Muscle layer of duodenum (tissue), 2 donors: ENCODE measurements at regions not wholly inside any gene's neighbourhood (a gene's known extent, or its start where the extent isn't known, plus 50 kb on each side); places are given as distances from the start of the nearest gene placed in this dataset.

Experiments used
- H3K27ac ChIP-seq: one replicate; pipeline ENCODE4 v1.7.0; 2013; ENCODE audit warnings: mild to moderate bottlenecking, low read length
- H3K27me3 ChIP-seq: one replicate; pipeline ENCODE4 v1.7.0; 2013; ENCODE audit warnings: low read depth, mild to moderate bottlenecking, control low read depth, low read length
- H3K36me3 ChIP-seq, 2 donors: one replicate each; pipeline ENCODE4 v1.7.0; 2013; ENCODE audit warnings: low read length in 2 of 2, control low read depth in 1 of 2, mild to moderate bottlenecking in 1 of 2; ENCODE audit not compliant: insufficient read depth in 2 of 2, control insufficient read depth in 1 of 2
- H3K4me1 ChIP-seq, 2 donors: one replicate each; pipeline ENCODE4 v1.7.0; 2013; ENCODE audit warnings: low read length in 2 of 2, mild to moderate bottlenecking in 2 of 2, control low read depth in 1 of 2, moderate library complexity in 1 of 2; ENCODE audit not compliant: insufficient read depth in 2 of 2, control insufficient read depth in 1 of 2
- H3K4me3 ChIP-seq, 2 donors: one replicate each; pipeline ENCODE4 v1.7.0; 2013; ENCODE audit warnings: low read length in 2 of 2, low read depth in 1 of 2, mild to moderate bottlenecking in 1 of 2
- H3K9me3 ChIP-seq, 2 donors: one replicate each; pipeline ENCODE4 v1.7.0; 2013; ENCODE audit warnings: low read length in 2 of 2, control low read depth in 1 of 2, mild to moderate bottlenecking in 1 of 2; ENCODE audit not compliant: control insufficient read depth in 1 of 2
- donor health status: healthy.

DNA sequence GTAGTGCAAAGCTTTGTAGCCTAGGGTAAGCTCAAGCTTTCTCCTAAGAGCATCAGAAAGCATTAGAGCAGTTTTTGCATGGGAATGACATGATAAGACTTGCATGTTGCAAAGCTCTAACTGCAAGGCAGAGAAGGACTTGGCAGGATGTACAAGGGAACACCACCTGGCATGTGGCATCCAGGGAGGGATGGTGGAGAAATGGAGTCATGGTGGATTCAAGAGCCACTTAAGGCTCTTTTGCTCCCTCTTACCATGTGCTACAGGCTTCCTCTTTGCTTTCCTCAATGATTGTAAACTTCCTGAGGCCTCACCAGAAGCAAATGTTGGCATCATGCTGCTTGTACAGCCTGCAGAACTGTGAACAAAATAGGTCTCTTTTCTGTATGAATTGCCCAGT is 266.0 kb downstream of the GLI2 start:
- no peaks in the 10 kb centered on the region for H3K9me3 ChIP-seq
- H3K36me3 ChIP-seq, result no peaks in the 10 kb centered on the region

DNA sequence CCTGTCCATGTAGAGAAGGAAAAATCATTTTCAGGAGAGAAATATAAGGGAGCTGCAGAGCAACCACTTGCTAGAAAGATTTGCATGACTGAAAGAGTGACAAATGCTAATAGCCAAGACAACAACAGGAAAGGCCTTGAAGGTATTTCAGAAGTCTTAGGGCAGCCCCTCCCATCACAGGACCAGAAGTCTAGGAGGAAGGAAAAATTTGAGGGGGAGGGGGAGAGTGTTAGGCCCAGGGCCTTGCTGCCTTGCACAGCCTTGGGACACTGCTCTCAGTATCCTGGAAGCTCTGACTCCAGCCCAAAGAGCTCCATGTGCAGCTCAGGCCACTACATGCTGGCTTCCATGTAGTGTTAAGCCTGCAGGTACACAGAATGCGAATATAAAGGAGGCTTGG is 266.9 kb downstream of the GLI2 start:
- H3K9me3 ChIP-seq, result no peaks in the 10 kb centered on the region
- no peaks in the 10 kb centered on the region for H3K36me3 ChIP-seq
- H3K4me3 ChIP-seq, result no peak overlapping the region
- H3K4me1 ChIP-seq, result no peaks in the 10 kb centered on the region
- no peaks in the 10 kb centered on the region for H3K27me3 ChIP-seq
- no peak overlapping the region for H3K27ac ChIP-seq

More for the DNA sequence above, 266.0 kb downstream of the GLI2 start:
- H3K4me1 ChIP-seq, result no peaks in the 10 kb centered on the region
- H3K4me3 ChIP-seq, result no peak overlapping the region
- H3K27me3 ChIP-seq, result no peaks in the 10 kb centered on the region
- H3K27ac ChIP-seq, result no peak overlapping the region

DNA sequence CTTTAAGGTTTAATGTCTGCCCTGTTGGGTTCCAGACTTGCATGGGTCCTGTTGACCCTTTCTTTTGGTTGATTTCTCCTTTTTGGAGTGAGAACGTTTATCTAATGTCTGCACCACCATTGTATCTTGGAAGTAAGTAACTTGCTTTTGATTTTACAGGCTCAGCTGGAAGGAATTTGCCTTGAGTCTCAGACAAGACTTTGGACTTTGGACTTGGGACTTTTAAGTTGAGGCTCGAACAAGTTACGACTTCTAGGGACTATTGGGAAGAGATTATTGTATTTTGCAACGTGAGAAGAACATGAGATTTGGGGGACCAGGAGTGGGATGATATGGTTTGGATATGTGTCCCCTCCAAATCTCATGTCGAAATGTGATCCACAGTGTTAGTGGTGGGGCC is 267.7 kb downstream of the GLI2 start:
- Histone ChIP-seq H3K36me3 (no peaks in the 10 kb centered on the region), H3K4me3 (no peak overlapping the region), H3K27ac (no peak overlapping the region), H3K4me1 (no peaks in the 10 kb centered on the region), H3K27me3 (no peaks in the 10 kb centered on the region), H3K9me3 (peaks cover 0 to 2% of the 10 kb centered on the region in 2 donors)

DNA sequence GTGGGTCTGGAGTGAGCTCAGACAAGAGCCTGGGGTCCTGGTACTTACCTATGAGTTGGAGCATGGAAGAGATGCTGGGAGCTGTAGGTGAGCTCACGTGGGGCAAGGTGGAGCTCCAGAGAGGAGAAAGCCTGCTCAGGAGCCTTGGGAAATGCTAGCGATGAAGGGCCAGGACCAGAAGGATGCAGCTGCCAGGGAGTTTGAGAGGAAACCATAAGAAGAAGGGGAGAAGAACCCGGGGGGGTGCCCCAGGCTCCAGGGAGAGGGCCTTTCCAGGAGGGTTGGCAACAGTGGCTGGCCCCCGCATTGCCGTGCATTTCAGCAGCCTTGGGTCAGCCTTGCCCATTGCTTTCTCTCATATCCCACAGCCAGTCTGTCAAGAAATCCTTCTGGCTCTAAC is 268.7 kb downstream of the GLI2 start:
- Histone ChIP-seq H3K4me1 (no peaks in the 10 kb centered on the region), H3K27me3 (no peaks in the 10 kb centered on the region), H3K4me3 (no peak overlapping the region), H3K36me3 (no peaks in the 10 kb centered on the region), H3K27ac (no peak overlapping the region), H3K9me3 (peaks cover 0 to 2% of the 10 kb centered on the region in 2 donors)

DNA sequence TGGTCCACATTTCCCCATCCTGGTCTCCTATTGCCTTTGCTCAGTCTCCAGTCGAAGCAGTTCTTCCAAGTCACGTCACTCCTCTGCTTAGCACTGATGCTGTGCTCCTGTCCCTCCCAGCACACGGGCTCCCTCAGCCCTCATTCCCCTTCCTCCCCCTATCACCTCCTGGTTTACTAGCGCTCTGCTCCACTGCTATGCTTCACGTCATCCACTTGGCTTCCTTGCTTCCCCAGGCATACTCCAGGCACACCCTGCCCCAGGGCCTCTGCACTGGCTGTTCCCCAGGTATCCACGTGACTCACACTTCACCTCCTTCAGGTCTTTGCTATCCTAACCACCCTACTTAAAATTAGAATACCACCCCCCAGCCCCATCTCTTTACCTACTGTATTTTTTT is 269.3 kb downstream of the GLI2 start:
- no peak overlapping the region for H3K27ac ChIP-seq
- peaks cover 0 to 2% of the 10 kb centered on the region in 2 donors for H3K9me3 ChIP-seq
- no peaks in the 10 kb centered on the region for H3K36me3 ChIP-seq
- no peaks in the 10 kb centered on the region for H3K4me1 ChIP-seq
- no peak overlapping the region for H3K4me3 ChIP-seq
- no peaks in the 10 kb centered on the region for H3K27me3 ChIP-seq

DNA sequence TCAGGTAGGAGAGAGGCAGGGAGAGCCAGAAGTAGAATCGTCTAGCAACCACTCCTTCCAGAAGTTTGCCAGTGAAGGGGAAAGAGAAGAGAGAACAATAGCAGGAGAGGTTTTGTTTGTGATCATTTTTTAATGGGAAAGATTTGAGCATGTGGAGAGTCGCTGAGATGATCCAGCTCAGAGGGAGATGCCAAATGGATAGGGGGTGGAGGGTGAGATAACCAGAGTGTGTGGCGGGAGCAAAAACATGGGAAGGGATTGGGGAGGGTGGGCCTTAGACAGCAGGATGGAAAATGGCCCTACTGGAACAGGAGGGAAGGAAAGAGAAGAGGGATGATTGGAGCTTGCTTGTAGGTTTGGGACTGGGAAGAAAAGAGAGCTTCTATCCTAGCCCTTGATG is 269.8 kb downstream of the GLI2 start:
- no peaks in the 10 kb centered on the region for H3K27me3 ChIP-seq
- H3K4me3 ChIP-seq, result no peak overlapping the region
- no peak overlapping the region for H3K27ac ChIP-seq
- H3K9me3 ChIP-seq, result peaks cover 0 to 2% of the 10 kb centered on the region in 2 donors
- no peaks in the 10 kb centered on the region for H3K36me3 ChIP-seq
- no peaks in the 10 kb centered on the region for H3K4me1 ChIP-seq

DNA sequence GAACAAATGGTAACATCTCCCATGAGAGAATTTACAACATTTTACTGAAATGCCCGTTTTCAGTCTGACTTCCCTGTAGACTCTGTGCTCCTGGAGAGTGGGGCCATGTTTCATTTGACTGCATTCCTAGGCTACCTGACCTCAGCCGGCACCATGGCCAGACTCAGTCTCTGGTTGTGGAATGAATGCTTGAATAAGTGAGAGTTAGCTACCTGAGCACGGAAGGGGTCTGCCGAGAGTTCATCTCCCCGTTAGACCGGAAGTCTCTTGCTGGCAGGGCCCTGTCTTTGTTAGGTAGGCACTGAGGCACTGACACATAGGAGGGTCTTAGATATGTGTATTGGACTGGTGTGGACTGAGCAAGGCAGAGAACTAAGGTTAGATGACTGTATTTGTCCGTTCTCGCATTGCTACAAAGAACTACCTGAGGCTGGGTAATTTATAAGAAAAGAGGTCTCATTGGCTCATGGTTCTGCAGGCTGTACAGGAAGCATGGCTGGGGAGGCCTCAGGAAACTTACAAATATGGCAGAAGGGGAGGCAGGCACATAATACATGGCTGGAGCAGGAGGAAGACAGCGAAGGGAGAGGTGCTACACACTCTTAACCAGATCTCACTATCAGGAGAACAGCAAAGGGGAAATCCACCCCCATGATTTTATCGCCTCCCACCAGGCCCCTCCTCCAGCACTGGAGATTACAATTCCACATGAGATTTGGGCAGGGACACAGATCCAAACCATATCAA is 271.2 kb downstream of the GLI2 start:
- Histone ChIP-seq H3K27ac (no peak overlapping the region), H3K4me1 (no peaks in the 10 kb centered on the region), H3K9me3 (peaks cover 0 to 7% of the 10 kb centered on the region in 2 donors), H3K36me3 (no peaks in the 10 kb centered on the region), H3K4me3 (no peak overlapping the region), H3K27me3 (no peaks in the 10 kb centered on the region)

DNA sequence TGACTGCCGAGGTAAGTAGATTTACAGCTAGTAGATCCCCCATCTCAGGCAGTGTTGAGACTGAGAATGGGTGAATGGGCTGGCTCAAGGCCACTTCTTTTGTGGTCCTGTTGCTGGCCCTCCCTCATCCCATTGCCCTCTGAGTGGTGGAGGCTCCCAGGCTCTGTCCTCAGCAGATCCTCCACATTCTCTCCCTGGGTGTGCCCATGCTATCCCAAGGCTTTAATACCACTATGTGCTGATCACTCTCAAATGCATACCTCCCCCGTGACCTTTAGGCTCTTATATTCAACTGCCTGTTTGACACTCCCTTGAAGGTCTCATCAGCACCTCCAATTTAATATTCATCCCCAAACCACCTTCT is 271.8 kb downstream of the GLI2 start:
- peaks cover 0 to 7% of the 10 kb centered on the region in 2 donors for H3K9me3 ChIP-seq
- H3K36me3 ChIP-seq, result no peaks in the 10 kb centered on the region
- no peaks in the 10 kb centered on the region for H3K27me3 ChIP-seq
- no peak overlapping the region for H3K27ac ChIP-seq
- H3K4me3 ChIP-seq, result no peak overlapping the region
- no peaks in the 10 kb centered on the region for H3K4me1 ChIP-seq

DNA sequence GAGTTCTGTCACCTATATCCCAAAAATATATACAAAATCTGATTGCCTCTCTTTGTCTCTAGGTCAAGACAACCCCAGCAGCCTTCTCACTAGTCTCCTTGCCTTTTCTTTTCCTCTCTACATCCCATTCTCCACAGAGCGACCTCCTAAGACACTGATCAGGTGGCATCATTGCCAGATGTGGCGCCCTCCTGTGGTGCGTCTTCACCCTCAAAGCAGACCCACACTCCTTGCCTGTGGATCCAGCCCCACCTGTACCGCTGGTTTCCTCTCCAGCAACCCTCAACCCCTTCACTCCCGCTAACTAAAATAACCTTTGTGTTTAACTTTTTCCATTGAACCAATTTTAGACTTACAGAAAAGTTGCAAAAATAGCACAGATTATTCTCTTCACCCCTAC is 273.3 kb downstream of the GLI2 start:
- no peak overlapping the region for H3K27ac ChIP-seq
- H3K4me3 ChIP-seq, result no peak overlapping the region
- no peaks in the 10 kb centered on the region for H3K4me1 ChIP-seq
- H3K9me3 ChIP-seq, result peaks cover 0 to 7% of the 10 kb centered on the region in 2 donors
- H3K27me3 ChIP-seq, result no peaks in the 10 kb centered on the region
- no peaks in the 10 kb centered on the region for H3K36me3 ChIP-seq

DNA sequence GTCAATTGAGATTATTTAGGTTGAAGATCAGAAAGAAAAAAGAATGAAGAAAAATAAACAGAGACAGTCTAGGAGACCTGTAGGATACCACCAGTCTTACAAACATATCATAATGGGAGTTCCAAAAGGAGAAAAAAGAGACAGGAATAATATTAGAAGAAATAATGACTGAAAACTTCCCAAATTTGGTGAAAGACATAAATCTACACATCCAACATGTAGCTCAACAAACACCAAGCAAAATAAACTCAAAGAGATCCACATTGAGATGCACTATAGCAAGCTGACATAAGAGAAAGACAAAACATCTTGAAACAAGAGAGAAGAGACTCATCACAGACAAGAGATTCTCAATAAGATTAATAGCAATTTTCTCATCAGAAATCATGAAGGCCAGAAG is 274.0 kb downstream of the TFCP2L1 start:
- no peak overlapping the region for H3K4me3 ChIP-seq
- no peaks in the 10 kb centered on the region for H3K4me1 ChIP-seq
- H3K36me3 ChIP-seq, result no peaks in the 10 kb centered on the region
- H3K27me3 ChIP-seq, result no peaks in the 10 kb centered on the region
- H3K9me3 ChIP-seq, result peaks cover 0 to 7% of the 10 kb centered on the region in 2 donors
- H3K27ac ChIP-seq, result no peak overlapping the region

DNA sequence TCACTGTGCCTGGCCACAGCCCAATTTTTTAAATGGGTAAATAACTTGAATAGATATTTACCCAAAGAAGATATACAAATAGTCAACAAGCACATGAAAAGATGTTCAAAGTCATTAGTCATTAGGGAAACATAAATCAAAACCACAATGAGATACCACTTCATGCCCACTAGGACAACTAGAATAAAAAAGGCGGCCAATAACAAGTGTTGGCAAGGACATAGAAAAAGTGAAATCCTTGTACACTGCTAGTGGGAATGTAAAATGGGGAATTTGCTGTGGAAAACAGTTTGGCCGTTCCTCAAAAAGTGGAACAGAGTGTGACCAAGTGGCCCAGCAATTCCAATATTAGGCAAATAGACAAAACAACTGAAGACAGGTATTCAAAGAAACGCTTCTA is 270.1 kb downstream of the TFCP2L1 start:
- Histone ChIP-seq H3K4me3 (no peak overlapping the region), H3K27ac (no peak overlapping the region), H3K9me3 (peaks cover 0 to 5% of the 10 kb centered on the region in 2 donors), H3K36me3 (no peaks in the 10 kb centered on the region), H3K27me3 (no peaks in the 10 kb centered on the region), H3K4me1 (peaks cover 0 to 8% of the 10 kb centered on the region in 2 donors)

DNA sequence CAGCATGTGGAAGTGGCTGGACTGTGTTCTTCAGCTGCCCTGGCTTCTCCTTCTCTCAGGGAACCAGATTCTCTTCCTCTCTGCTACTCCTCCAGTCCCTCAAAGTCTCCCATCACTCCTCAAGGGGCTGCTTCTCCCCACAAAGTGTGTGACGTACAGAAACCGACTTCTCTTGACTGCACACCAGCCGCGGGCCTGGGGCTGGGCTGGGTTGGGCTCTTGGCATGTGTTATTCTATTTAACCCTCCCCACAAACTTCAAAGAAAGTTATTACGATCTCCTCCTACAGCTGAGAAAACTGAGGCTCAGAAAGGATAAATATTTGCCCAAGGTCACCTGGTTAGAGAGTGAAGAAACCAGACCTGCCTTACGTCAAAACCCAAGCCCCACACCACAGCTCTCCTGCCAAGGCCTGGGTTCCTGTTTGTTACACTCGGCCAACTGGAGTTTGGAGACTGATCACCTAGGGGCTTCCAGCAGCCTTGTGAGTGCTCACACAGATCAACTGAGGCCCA is 269.0 kb downstream of the TFCP2L1 start:
- no peak overlapping the region for H3K4me3 ChIP-seq
- peaks cover 0 to 8% of the 10 kb centered on the region in 2 donors for H3K4me1 ChIP-seq
- H3K9me3 ChIP-seq, result peaks cover 0 to 3% of the 10 kb centered on the region in 2 donors
- H3K27ac ChIP-seq, result no peak overlapping the region
- H3K36me3 ChIP-seq, result no peaks in the 10 kb centered on the region
- H3K27me3 ChIP-seq, result no peaks in the 10 kb centered on the region
